Head of caudate nucleus (tissue), 42 donors: ENCODE measurements at regions not wholly inside any gene's neighbourhood (a gene's known extent, or its start where the extent isn't known, plus 50 kb on each side); places are given as distances from the start of the nearest gene placed in this dataset.

Experiments
- DNase-seq, 42 donors: peaks; one replicate each; pipeline versions ENCODE4 v3.0.0 to v3.0.0-alpha.2; 2020 to 2021; ENCODE audit warnings: mixed read lengths in 7 of 42
- intact Hi-C: fragments of 100-400 bp; cut with DNase I; formaldehyde crosslinking; loops from one replicate; pipeline ENCODE4 v1.15.0; 2022

GRCh38 chr5:8766448-8766847, 779.4 kb downstream of the SEMA5A start:
- DNase-seq = no peak
- intact Hi-C loops = no loop called here

GRCh38 chr5:8767111-8767510, 778.8 kb downstream of the SEMA5A start:
- intact Hi-C loops = no loop called here
- no peak for DNase-seq

- intact Hi-C loops = no loop called here
- no peak for DNase-seq
Observed at GRCh38 chr5:8767746-8768145, 778.1 kb downstream of the SEMA5A start.

GRCh38 chr5:8769631-8770030, 776.2 kb downstream of the SEMA5A start:
- no peak for DNase-seq
- intact Hi-C loops = no loop called here

GRCh38 chr5:8770431-8770830, 775.4 kb downstream of the SEMA5A start:
- DNase-seq = no peak
- intact Hi-C loops = no loop called here

- DNase-seq = no peak
- intact Hi-C loops = no loop called here
Observed at GRCh38 chr5:8773046-8773615, 772.7 kb downstream of the SEMA5A start.

GRCh38 chr5:8784692-8785091, 761.2 kb downstream of the SEMA5A start:
- DNase-seq = no peak
- intact Hi-C loops = no loop called here

GRCh38 chr5:8788246-8788645, 757.6 kb downstream of the SEMA5A start:
- intact Hi-C loops = no loop called here
- no peak for DNase-seq

- intact Hi-C loops = no loop called here
- DNase-seq = no peak
Observed at GRCh38 chr5:8805653-8806052, 740.2 kb downstream of the SEMA5A start.

- intact Hi-C loops = no loop called here
- DNase-seq = no peak
Observed at GRCh38 chr5:8807636-8808035, 738.2 kb downstream of the SEMA5A start.

- intact Hi-C loops = no loop called here
- DNase-seq = no peak
Observed at GRCh38 chr5:8811581-8811980, 734.3 kb downstream of the SEMA5A start.

- intact Hi-C loops = no loop called here
- DNase-seq = no peak
Observed at GRCh38 chr5:8813180-8813579, 732.7 kb downstream of the SEMA5A start.

- intact Hi-C loops = no loop called here
- DNase-seq = no peak
Observed at GRCh38 chr5:8814105-8814504, 731.8 kb downstream of the SEMA5A start.

GRCh38 chr5:8824371-8824770, 721.5 kb downstream of the SEMA5A start:
- DNase-seq = no peak
- intact Hi-C loops = no loop called here

- intact Hi-C loops = no loop called here
- no peak for DNase-seq
Observed at GRCh38 chr5:8825139-8825757, 720.6 kb downstream of the SEMA5A start.

GRCh38 chr5:8826508-8826907, 719.4 kb downstream of the SEMA5A start:
- no peak for DNase-seq
- intact Hi-C loops = no loop called here

GRCh38 chr5:8827696-8828095, 718.2 kb downstream of the SEMA5A start:
- no peak for DNase-seq
- intact Hi-C loops = no loop called here

GRCh38 chr5:8828596-8829322, 717.1 kb downstream of the SEMA5A start:
- DNase-seq = no peak
- intact Hi-C loops = no loop called here

- intact Hi-C loops = no loop called here
- DNase-seq = peak in 3 of 42 donors; percentile 29 to 55 (median 51)
Observed at GRCh38 chr5:8829323-8830029, 716.4 kb downstream of the SEMA5A start.

- DNase-seq = no peak
- intact Hi-C loops = no loop called here
Observed at GRCh38 chr5:8831251-8831650, 714.6 kb downstream of the SEMA5A start.
